C4-2B (cell line): ENCODE measurements at regions not wholly inside any gene's neighbourhood (a gene's known extent, or its start where the extent isn't known, plus 50 kb on each side); places are given as distances from the start of the nearest gene placed in this dataset.

Experiments used
- ZFX ChIP-seq: fragments of 450-650 bp; IDR thresholded peaks from 2 replicates; pipeline ENCODE4 v1.6.1; 2017
- TF ChIP-seq, protein P1 (sequence below): fragments of 450-650 bp; conservative IDR thresholded peaks from 2 replicates; pipeline ENCODE4 v1.5.1; 2017; ENCODE audit warnings: mild to moderate bottlenecking

DNA sequence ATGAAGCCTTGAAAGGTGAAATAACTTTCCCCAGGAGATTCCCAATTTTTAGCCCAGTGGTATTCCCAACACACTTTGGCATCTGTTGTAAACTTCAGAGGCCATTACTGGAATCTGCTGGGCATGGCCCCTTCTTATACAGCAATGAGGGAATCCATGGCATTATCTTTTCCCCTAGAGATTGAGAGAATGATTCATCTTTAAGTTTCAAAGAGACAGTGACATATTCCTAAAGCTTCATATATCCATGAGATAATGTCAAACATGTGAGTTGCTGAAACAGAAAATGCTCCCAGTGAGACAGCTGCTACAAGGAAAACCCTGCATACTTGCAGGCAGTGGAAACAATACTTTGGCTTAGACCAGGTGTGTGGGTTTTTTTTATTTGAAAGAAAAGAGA is 51.1 kb upstream of the DLX2 start:
- TF ChIP-seq, protein P1, sequence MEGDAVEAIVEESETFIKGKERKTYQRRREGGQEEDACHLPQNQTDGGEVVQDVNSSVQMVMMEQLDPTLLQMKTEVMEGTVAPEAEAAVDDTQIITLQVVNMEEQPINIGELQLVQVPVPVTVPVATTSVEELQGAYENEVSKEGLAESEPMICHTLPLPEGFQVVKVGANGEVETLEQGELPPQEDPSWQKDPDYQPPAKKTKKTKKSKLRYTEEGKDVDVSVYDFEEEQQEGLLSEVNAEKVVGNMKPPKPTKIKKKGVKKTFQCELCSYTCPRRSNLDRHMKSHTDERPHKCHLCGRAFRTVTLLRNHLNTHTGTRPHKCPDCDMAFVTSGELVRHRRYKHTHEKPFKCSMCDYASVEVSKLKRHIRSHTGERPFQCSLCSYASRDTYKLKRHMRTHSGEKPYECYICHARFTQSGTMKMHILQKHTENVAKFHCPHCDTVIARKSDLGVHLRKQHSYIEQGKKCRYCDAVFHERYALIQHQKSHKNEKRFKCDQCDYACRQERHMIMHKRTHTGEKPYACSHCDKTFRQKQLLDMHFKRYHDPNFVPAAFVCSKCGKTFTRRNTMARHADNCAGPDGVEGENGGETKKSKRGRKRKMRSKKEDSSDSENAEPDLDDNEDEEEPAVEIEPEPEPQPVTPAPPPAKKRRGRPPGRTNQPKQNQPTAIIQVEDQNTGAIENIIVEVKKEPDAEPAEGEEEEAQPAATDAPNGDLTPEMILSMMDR, result no peak
- no peak for TF ChIP-seq ZFX
